H1 (cell line): ENCODE measurements at regions not wholly inside any gene's neighbourhood (a gene's known extent, or its start where the extent isn't known, plus 50 kb on each side); places are given as distances from the start of the nearest gene placed in this dataset.

Experiments used
- CTCF ChIA-PET: fragments of 300-600 bp; sonication (Branson Sonifier 250); formaldehyde crosslinking; loops from one replicate; lab custom pipeline; 2021; ENCODE audit not compliant: partially characterized antibody; lab: Charles Lee
- POLR2A ChIA-PET: fragments of 300-600 bp; sonication (Branson Sonifier 250); formaldehyde crosslinking; loops from one replicate; lab custom pipeline; 2021; ENCODE audit warnings: inconsistent platforms; ENCODE audit not compliant: partially characterized antibody; lab: Charles Lee
- DNase-seq, 2 experiments: peaks; one replicate each; pipeline versions ENCODE4 v3.0.0 to v3.0.0-alpha.2; 2010 to 2022; ENCODE audit warnings: low spot score in 2 of 2, low read depth in 1 of 2, mixed read lengths in 1 of 2
- FAIRE-seq: peaks from 2 replicates; lab custom pipeline; 2011; peaks lifted over from hg19 to GRCh38; lab: Jason Lieb, UNC
- H2AFZ ChIP-seq: 2 replicates; pipeline ENCODE4 v1.8.1; 2012; ENCODE audit warnings: low read length, inconsistent platforms
- H2AK5ac ChIP-seq: 2 replicates; pipeline ENCODE4 v1.6.1; 2013; ENCODE audit warnings: low read depth, low read length
- H2BK120ac ChIP-seq: replicated peaks from 2 replicates; pipeline ENCODE3; 2013; ENCODE audit warnings: low read depth, low read length, inconsistent platforms
- H2BK12ac ChIP-seq: 2 replicates; pipeline ENCODE4 v1.6.1; 2013; ENCODE audit warnings: low read depth, low read length
- H2BK15ac ChIP-seq: 2 replicates; pipeline ENCODE4 v1.6.1; 2013; ENCODE audit warnings: low read length
- H2BK20ac ChIP-seq: 2 replicates; pipeline ENCODE4 v1.6.1; 2013; ENCODE audit warnings: low read length
- H2BK5ac ChIP-seq: 2 replicates; pipeline ENCODE4 v1.6.1; 2013; ENCODE audit warnings: low read depth, low read length
- H3K14ac ChIP-seq: 2 replicates; pipeline ENCODE4 v1.6.1; 2013; ENCODE audit warnings: inconsistent platforms; ENCODE audit not compliant: insufficient read length
- H3K18ac ChIP-seq: 2 replicates; pipeline ENCODE4 v1.6.1; 2013; ENCODE audit warnings: low read length; ENCODE audit errors: extremely low read depth
- H3K23ac ChIP-seq: 2 replicates; pipeline ENCODE4 v1.6.1; 2013; ENCODE audit warnings: inconsistent platforms; ENCODE audit not compliant: insufficient read length
- H3K23me2 ChIP-seq: 2 replicates; pipeline ENCODE4 v1.6.1; 2013; ENCODE audit warnings: low read depth, low read length
- H3K27ac ChIP-seq: 2 replicates; pipeline ENCODE4 v1.6.1; 2011; ENCODE audit warnings: low read depth, low read length, inconsistent platforms
- H3K27me3 ChIP-seq, 4 experiments: replicated peaks in 1 of 4; 1 replicate in 1 of 4; 2 replicates in 3 of 4; pipeline versions ENCODE4 v1.6.1 to v1.8.1; 2011 to 2013; ENCODE audit warnings: low read length in 3 of 4, mild to moderate bottlenecking in 3 of 4, inconsistent platforms in 2 of 4, mixed read lengths in 2 of 4, moderate library complexity in 1 of 4; ENCODE audit not compliant: control insufficient read depth in 3 of 4, insufficient read depth in 3 of 4; ENCODE audit errors: extremely low read depth in 1 of 4
- H3K36me3 ChIP-seq, 4 experiments: 2 replicates each; pipeline versions ENCODE4 v1.6.1 to v1.8.1; 2011 to 2013; ENCODE audit warnings: mild to moderate bottlenecking in 4 of 4, low read length in 3 of 4, moderate library complexity in 2 of 4, control low read depth in 1 of 4, inconsistent platforms in 1 of 4; ENCODE audit not compliant: insufficient read depth in 4 of 4, control insufficient read depth in 2 of 4
- H3K4ac ChIP-seq: replicated peaks from 2 replicates; pipeline ENCODE3; 2013; ENCODE audit warnings: low read length, low read depth, mixed read lengths, inconsistent platforms; ENCODE audit not compliant: insufficient read length
- H3K4me1 ChIP-seq, 4 experiments: replicated peaks in 1 of 4; 1 replicate in 1 of 4; 2 replicates in 3 of 4; pipeline versions ENCODE4 v1.6.1 to v1.8.1; 2011 to 2013; ENCODE audit warnings: low read length in 3 of 4, inconsistent platforms in 2 of 4, mixed read lengths in 1 of 4; ENCODE audit not compliant: insufficient read depth in 4 of 4, control insufficient read depth in 3 of 4
- H3K4me2 ChIP-seq, 2 experiments: 2 replicates each; pipeline versions ENCODE4 v1.6.1 to v1.8.1; 2011 to 2013; ENCODE audit warnings: low read depth in 2 of 2, low read length in 2 of 2, control low read depth in 1 of 2, inconsistent platforms in 1 of 2, mild to moderate bottlenecking in 1 of 2; ENCODE audit not compliant: insufficient read depth in 1 of 2
- H3K4me3 ChIP-seq, 4 experiments: fragments of 200-600, 300-600 bp in 1 of 4; sonication (generic), shearing (Covaris generic), sonication (Bioruptor Twin) in 1 of 4; 2 replicates each; pipeline versions ENCODE4 v1.5.1 to v1.8.1; 2011 to 2016; ENCODE audit warnings: low read length in 4 of 4, low read depth in 3 of 4, control low read depth in 2 of 4, inconsistent platforms in 2 of 4, mild to moderate bottlenecking in 2 of 4, mixed read lengths in 1 of 4, moderate library complexity in 1 of 4; ENCODE audit not compliant: insufficient read depth in 2 of 4; ENCODE audit errors: extremely low read depth in 1 of 4
- H3K56ac ChIP-seq: replicated peaks from 2 replicates; pipeline ENCODE3; 2013; ENCODE audit warnings: low read depth, mild to moderate bottlenecking, mixed read lengths, low read length, inconsistent platforms; ENCODE audit not compliant: insufficient read length
- H3K79me1 ChIP-seq: 2 replicates; pipeline ENCODE4 v1.6.1; 2013; ENCODE audit warnings: low read depth, low read length, control low read depth
- H3K79me2 ChIP-seq, 2 experiments: 2 replicates each; pipeline versions ENCODE4 v1.6.1 to v1.8.1; 2012 to 2013; ENCODE audit warnings: low read length in 2 of 2, mild to moderate bottlenecking in 2 of 2, inconsistent platforms in 1 of 2; ENCODE audit not compliant: insufficient read depth in 2 of 2, control insufficient read depth in 1 of 2
- H3K9ac ChIP-seq, 4 experiments: replicated peaks in 1 of 4; 1 replicate in 1 of 4; 2 replicates in 3 of 4; pipeline versions ENCODE4 v1.6.1 to v1.8.1; 2011 to 2013; ENCODE audit warnings: low read depth in 3 of 4, low read length in 3 of 4, control low read depth in 2 of 4, mild to moderate bottlenecking in 2 of 4, moderate library complexity in 2 of 4, inconsistent platforms in 1 of 4; ENCODE audit errors: extremely low read depth in 1 of 4
- H3K9me3 ChIP-seq, 2 experiments: 2 replicates each; pipeline versions ENCODE4 v1.6.1 to v1.8.1; 2012 to 2013; ENCODE audit warnings: mild to moderate bottlenecking in 2 of 2, moderate library complexity in 2 of 2, control low read depth in 1 of 2, inconsistent platforms in 1 of 2, low read depth in 1 of 2, low read length in 1 of 2, mixed read lengths in 1 of 2; ENCODE audit not compliant: insufficient read depth in 2 of 2
- H4K20me1 ChIP-seq, 2 experiments: replicated peaks in 1 of 2; 2 replicates each; pipeline versions ENCODE3 to v1.8.1; 2011 to 2013; ENCODE audit warnings: inconsistent platforms in 2 of 2, low read length in 2 of 2, mild to moderate bottlenecking in 1 of 2; ENCODE audit not compliant: insufficient read depth in 2 of 2, control insufficient read depth in 1 of 2
- H4K5ac ChIP-seq: 2 replicates; pipeline ENCODE4 v1.6.1; 2013; ENCODE audit warnings: low read length, low read depth, mixed read lengths, inconsistent platforms; ENCODE audit not compliant: insufficient read length
- H4K8ac ChIP-seq: 2 replicates; pipeline ENCODE4 v1.8.0; 2013; ENCODE audit warnings: mild to moderate bottlenecking, moderate library complexity, low read length, inconsistent platforms; ENCODE audit not compliant: insufficient read depth; ENCODE audit errors: extremely low read depth
- H4K91ac ChIP-seq: replicated peaks from 2 replicates; pipeline ENCODE3; 2013; ENCODE audit warnings: low read length, mixed read lengths, inconsistent platforms; ENCODE audit not compliant: insufficient read length
- RXRA ChIP-seq: IDR thresholded peaks from 2 replicates; pipeline ENCODE4 v1.6.1; 2011; ENCODE audit warnings: low read depth, mild to moderate bottlenecking, low read length, moderate library complexity; ENCODE audit not compliant: insufficient read depth
- WGBS, 2 experiments: shearing (Covaris generic) in 1 of 2; methylation state at CpG; one replicate each; pipeline versions ENCODE4 v1.1.6 to v1.1.7; 2013 to 2015; ENCODE audit warnings: low lambda C conversion rate in 2 of 2, mixed read lengths in 2 of 2, inconsistent platforms in 1 of 2, low coverage in 1 of 2, missing lambda C conversion rate in 1 of 2; ENCODE audit not compliant: insufficient replicate concordance in 2 of 2, insufficient coverage in 1 of 2, insufficient read length in 1 of 2; ENCODE audit errors: extremely low coverage in 1 of 2, missing lambda C conversion rate in 1 of 2; 5-methylcytosine and 5-hydroxymethylcytosine counted together

DNA sequence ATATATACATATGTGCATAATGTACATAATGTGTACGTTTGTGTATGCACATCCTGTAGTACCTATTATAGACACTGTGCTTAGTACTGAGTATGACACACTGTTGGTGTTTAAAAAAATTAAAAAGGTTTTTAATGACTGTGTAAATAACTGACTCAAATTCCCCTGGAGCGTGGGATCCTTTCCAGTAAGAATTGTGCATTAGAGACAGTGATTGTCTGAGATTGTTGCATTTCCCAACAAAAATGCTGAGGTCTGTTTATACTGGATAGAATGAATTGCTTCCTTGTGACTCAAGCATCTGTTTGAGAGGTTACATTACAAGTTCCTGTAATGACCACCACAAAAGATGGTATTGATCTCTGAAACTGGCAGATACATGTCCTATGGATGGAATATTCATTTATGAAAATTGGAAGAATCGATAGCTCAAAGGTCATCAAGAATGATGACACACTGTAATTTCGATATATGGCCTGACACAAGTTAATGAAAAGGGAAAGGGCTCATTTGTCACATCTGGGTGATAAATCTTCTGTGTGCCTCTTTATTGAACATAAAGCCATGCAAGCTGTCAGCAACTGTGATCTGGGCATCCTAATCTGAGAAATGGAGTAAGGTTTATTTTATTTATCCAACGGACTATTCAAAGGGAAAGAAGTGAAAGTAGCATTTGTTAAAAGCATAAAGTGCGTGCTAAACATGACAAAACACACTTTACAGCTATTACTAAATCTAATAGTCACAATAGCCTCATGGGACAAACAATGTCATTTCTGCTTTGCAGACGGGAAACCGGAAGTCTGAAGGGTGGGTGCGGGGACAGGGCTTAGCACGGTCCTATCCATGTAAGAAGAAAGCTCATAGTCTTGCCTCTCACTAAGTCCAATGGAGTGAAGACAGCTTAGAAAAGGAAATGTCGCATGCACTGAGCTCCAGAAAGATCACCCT is 228.8 kb downstream of the CDH11 start:
- Histone ChIP-seq H2BK20ac (no peak overlapping the region), H4K20me1 (no peaks in the 10 kb centered on the region), H2AFZ (no peak overlapping the region), H3K4ac (no peak overlapping the region), H2BK15ac (no peak overlapping the region), H4K91ac (no peak overlapping the region), H3K9ac (no peak overlapping the region), H3K4me1 (0 out of 7 replicates have a peak, but pooled peaks cover 0 to 2% (median 0%) of the 10 kb centered on the region in 4 experiments), H3K36me3 (no peaks in the 10 kb centered on the region), H3K79me1 (no peaks in the 10 kb centered on the region), H3K23me2 (no peaks in the 10 kb centered on the region), H3K27me3 (no peaks in the 10 kb centered on the region), H4K5ac (no peak overlapping the region), H3K9me3 (no peaks in the 10 kb centered on the region), H3K56ac (no peak overlapping the region), H3K14ac (no peak overlapping the region), H3K27ac (no peak overlapping the region), H2BK5ac (no peak overlapping the region), H3K23ac (no peak overlapping the region), H3K79me2 (no peaks in the 10 kb centered on the region), H2BK12ac (no peak overlapping the region), H3K18ac (no peak overlapping the region), H4K8ac (no peak overlapping the region), H2AK5ac (no peak overlapping the region), H3K4me2 (no peak overlapping the region), H3K4me3 (no peak overlapping the region), H2BK120ac (no peak overlapping the region)
- DNase-seq (no peak), FAIRE-seq (no peak)
- WGBS, 2 experiments: 90% methylated on average over 11 of the region's 11 CpGs; no CpG with 5 or more reads in 1 of the 2 experiments
- POLR2A ChIA-PET: no interaction called here
- TF ChIP-seq RXRA: no peak
- CTCF ChIA-PET: no interaction called here
